AG09309 (cell line): ENCODE measurements at regions not wholly inside any gene's neighbourhood (a gene's known extent, or its start where the extent isn't known, plus 50 kb on each side); places are given as distances from the start of the nearest gene placed in this dataset.

Experiments used
- DNase-seq: peaks from one replicate; pipeline ENCODE4 v3.0.0-alpha.2; 2010; ENCODE audit warnings: low read depth
- H3K4me3 ChIP-seq: 2 replicates; pipeline ENCODE4 v1.5.1; 2011; ENCODE audit warnings: mild to moderate bottlenecking, low read depth, low read length, moderate library complexity; ENCODE audit not compliant: control insufficient read depth
- TF ChIP-seq, protein P1 (sequence below): IDR thresholded peaks from 2 replicates; pipeline ENCODE4 v1.5.1; 2011; ENCODE audit warnings: mild to moderate bottlenecking, low read depth, low read length, inconsistent platforms; ENCODE audit not compliant: insufficient read depth, control insufficient read depth; ENCODE audit errors: missing control alignments

GRCh38 chr13:63304497-63304896 is 1888.8 kb upstream of the PCDH20 start:
- TF ChIP-seq, protein P1, sequence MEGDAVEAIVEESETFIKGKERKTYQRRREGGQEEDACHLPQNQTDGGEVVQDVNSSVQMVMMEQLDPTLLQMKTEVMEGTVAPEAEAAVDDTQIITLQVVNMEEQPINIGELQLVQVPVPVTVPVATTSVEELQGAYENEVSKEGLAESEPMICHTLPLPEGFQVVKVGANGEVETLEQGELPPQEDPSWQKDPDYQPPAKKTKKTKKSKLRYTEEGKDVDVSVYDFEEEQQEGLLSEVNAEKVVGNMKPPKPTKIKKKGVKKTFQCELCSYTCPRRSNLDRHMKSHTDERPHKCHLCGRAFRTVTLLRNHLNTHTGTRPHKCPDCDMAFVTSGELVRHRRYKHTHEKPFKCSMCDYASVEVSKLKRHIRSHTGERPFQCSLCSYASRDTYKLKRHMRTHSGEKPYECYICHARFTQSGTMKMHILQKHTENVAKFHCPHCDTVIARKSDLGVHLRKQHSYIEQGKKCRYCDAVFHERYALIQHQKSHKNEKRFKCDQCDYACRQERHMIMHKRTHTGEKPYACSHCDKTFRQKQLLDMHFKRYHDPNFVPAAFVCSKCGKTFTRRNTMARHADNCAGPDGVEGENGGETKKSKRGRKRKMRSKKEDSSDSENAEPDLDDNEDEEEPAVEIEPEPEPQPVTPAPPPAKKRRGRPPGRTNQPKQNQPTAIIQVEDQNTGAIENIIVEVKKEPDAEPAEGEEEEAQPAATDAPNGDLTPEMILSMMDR: no peak
- H3K4me3 ChIP-seq: no peak overlapping the region
- DNase-seq: no peak

DNA sequence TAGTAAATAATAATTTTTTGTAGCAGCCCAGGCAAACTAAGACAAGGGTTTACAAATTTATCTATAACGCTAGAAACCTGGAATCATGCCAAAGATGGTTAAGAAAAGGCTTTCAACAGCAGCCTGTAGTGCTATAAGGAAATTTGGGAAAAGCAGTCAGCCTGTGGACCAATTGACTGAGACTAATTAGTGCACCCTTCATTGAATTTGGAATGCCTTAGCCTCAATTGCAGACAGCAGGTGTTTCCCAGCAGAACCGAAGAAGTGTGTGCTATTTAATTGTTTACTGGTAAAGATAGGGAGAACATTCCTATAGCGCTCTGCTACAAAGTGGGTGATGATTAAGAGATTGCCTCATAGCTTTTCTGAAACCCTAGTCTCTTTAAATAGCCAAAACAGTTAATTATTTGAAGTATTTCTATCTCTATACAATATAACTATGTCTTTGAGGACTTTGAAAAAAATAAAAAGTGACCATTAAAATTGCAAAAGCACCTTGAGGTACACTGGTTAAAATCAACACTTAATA is 1884.3 kb upstream of the PCDH20 start:
- H3K4me3 ChIP-seq: no peak overlapping the region
- TF ChIP-seq, protein P1: no peak
- DNase-seq: no peak

GRCh38 chr13:63297163-63297562 is 1881.5 kb upstream of the PCDH20 start:
- no peak overlapping the region for H3K4me3 ChIP-seq
- no peak for DNase-seq
- TF ChIP-seq, protein P1: no peak

- TF ChIP-seq, protein P1: no peak
- H3K4me3 ChIP-seq: no peak overlapping the region
- DNase-seq: no peak
These were observed 1876.1 kb upstream of the PCDH20 start for GRCh38 chr13:63291701-63292100.

- DNase-seq: peak; percentile 0
- no peak overlapping the region for H3K4me3 ChIP-seq
- TF ChIP-seq, protein P1: no peak
These were observed 1872.9 kb upstream of the PCDH20 start for GRCh38 chr13:63288576-63288975.

DNA sequence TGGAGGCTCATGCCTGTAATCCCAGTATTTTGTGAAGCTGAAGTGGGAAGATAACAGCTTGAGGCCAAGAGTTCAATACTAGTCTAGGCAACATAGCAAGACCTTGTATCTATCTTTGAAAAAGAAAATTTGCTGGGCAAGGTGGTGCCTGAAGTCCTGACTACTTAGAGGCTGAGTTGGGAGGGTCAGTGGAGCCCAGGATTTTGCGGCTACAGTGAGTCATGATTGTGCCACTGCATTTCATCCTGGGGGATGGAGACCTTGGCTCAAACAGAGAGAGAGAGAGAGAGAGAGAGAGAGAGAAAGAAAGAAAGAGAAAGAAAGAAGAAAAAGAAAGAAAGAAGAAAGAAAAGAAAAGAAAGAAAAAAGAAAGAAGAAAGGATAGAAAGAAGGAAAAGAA is 1872.3 kb upstream of the PCDH20 start:
- no peak for DNase-seq
- H3K4me3 ChIP-seq: no peak overlapping the region
- TF ChIP-seq, protein P1: no peak

DNA sequence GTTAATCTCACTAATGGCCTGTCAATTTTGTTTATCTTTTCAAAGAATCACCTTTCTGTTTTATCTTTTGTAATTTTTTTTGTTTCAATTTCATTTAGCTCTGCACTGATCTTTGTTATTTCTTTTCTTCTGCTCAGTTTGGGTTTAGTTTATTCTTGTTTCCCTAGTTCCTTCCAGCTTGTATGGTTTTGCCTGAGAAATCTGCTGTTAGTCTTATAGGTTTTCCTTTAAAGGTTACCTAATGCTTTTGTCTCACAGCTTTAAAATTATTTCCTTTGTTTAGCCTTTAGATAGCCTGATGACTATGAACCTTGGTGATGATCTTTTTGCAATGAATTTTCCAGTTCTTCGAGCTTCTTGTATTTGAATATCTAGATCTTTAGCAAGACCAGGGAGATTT is 1869.8 kb upstream of the PCDH20 start:
- TF ChIP-seq, protein P1: no peak
- DNase-seq: no peak

More for the DNA sequence above, 1869.8 kb upstream of the PCDH20 start:
- no peak overlapping the region for H3K4me3 ChIP-seq
